ENCODE measurements at regions not wholly inside any gene's neighbourhood (a gene's known extent, or its start where the extent isn't known, plus 50 kb on each side); places are given as distances from the start of the nearest gene placed in this dataset.

DNA sequence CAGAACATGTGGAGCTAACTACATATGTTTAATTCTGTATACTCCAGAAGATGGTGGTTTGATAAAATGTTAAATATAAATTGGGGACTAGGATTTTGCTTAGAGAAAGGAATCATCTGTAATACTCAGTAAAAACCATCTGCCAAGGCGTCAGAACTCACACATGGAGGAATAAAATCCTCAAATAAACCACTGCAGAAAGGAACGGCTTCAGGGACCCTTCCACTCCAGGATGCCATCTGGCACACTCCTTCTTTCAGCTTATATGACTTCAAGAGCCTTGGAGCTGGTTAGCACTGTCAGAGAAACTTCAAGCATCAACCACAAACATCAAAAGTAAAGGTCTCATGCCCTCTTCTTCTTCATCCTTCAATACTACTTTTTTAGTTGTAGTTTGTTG, 360.6 kb downstream of the PLK2 start:
- TF ChIP-seq EZH2phosphoT487 (IDR thresholded peaks at IDR 0.05; ENCODE audit: borderline replicate concordance, low read length) (no peak), EZH2 (IDR thresholded peaks at IDR 0.05; ENCODE audit: low read length, unreplicated experiment) (no peak)
- TF ChIP-seq, protein P1, sequence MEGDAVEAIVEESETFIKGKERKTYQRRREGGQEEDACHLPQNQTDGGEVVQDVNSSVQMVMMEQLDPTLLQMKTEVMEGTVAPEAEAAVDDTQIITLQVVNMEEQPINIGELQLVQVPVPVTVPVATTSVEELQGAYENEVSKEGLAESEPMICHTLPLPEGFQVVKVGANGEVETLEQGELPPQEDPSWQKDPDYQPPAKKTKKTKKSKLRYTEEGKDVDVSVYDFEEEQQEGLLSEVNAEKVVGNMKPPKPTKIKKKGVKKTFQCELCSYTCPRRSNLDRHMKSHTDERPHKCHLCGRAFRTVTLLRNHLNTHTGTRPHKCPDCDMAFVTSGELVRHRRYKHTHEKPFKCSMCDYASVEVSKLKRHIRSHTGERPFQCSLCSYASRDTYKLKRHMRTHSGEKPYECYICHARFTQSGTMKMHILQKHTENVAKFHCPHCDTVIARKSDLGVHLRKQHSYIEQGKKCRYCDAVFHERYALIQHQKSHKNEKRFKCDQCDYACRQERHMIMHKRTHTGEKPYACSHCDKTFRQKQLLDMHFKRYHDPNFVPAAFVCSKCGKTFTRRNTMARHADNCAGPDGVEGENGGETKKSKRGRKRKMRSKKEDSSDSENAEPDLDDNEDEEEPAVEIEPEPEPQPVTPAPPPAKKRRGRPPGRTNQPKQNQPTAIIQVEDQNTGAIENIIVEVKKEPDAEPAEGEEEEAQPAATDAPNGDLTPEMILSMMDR (conservative IDR thresholded peaks at IDR 0.05; ENCODE audit: low read depth, low read length), result no peak
- Histone ChIP-seq H3K79me2 (ENCODE audit: low read length) (no peaks in the 10 kb centered on the region), H3K4me3 (ENCODE audit: low read length) (no peak overlapping the region), H3K9me2 (replicated peaks; ENCODE audit: low read length) (no peaks in the 10 kb centered on the region), H2AFZ (ENCODE audit: low read length) (no peak overlapping the region), H3K27ac (ENCODE audit: low read length) (no peak overlapping the region), H3K27me3 (ENCODE audit: low read length) (no peaks in the 10 kb centered on the region), H3F3A (ENCODE audit: low read length, unreplicated experiment) (no peaks in the 10 kb centered on the region), H3K4me1 (ENCODE audit: insufficient read depth, low read length) (peaks cover 7% of the 10 kb centered on the region), H3K9ac (ENCODE audit: low read length) (no peak overlapping the region), H3K4me2 (ENCODE audit: low read length) (no peak overlapping the region), H3K36me3 (ENCODE audit: low read depth, low read length) (no peaks in the 10 kb centered on the region), H4K20me1 (ENCODE audit: low read length) (no peaks in the 10 kb centered on the region), H3K9me3 (ENCODE audit: low read length) (no peaks in the 10 kb centered on the region)
- ATAC-seq, result no peak
- ChIA-PET CTCF (no interaction called here), POLR2A (ENCODE audit: unreplicated experiment) (no interaction called here)
- no TSS peak for BruUV-seq (replicated peaks)
- DNase-seq, result no peak
- intact Hi-C loops (cut with micrococcal nuclease), result no loop called here

DNA sequence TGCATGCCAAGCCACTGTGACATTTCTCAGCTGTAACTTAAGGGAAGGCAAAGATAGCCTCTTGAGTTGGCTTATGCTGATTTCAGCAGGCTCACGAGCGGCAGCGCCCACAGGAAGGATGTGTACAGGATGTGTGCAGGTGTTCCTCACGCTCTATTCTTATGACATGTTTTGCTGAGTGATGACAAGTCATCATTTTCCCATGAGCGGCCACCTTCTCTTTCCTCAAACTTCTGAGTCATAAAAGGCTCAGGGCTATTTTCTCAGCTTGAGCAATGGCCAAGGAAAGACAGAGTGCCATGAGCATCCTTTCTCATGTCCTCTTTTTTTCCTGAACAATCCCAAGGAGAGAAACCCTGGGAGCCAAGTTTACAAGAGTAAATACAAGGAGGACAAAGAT, 365.9 kb downstream of the PLK2 start:
- no peaks in the 10 kb centered on the region for H4K20me1 ChIP-seq (ENCODE audit: low read length)
- DNase-seq (peak; percentile 95), ATAC-seq (peak; percentile 95)
- peaks cover 17% of the 10 kb centered on the region for H3K4me1 ChIP-seq (ENCODE audit: insufficient read depth, low read length)
- no peaks in the 10 kb centered on the region for H3K36me3 ChIP-seq (ENCODE audit: low read depth, low read length)
- no peaks in the 10 kb centered on the region for H3K9me3 ChIP-seq (ENCODE audit: low read length)
- ChIA-PET CTCF (no interaction called here), POLR2A (ENCODE audit: unreplicated experiment) (no interaction called here)
- no peak for TF ChIP-seq EZH2phosphoT487 (IDR thresholded peaks at IDR 0.05; ENCODE audit: borderline replicate concordance, low read length)
- TF ChIP-seq EZH2 (IDR thresholded peaks at IDR 0.05; ENCODE audit: low read length, unreplicated experiment), result no peak
- TF ChIP-seq, protein P1 (conservative IDR thresholded peaks at IDR 0.05; ENCODE audit: low read depth, low read length), result no peak
- no TSS peak for BruUV-seq (replicated peaks)
- no peak overlapping the region for H3K4me3 ChIP-seq (ENCODE audit: low read length)
- intact Hi-C loops (cut with micrococcal nuclease), result loop anchor here (5.0 kb wide), 1 partner anchor 38 kb away; no protein-coding TSS in a partner anchor
- H3K79me2 ChIP-seq (ENCODE audit: low read length), result no peaks in the 10 kb centered on the region
- H3K4me2 ChIP-seq (ENCODE audit: low read length), result peak overlapping the region; percentile 32; the same call in 1 of the 2 replicates
- H3K9ac ChIP-seq (ENCODE audit: low read length), result peak overlapping the region; percentile 65
- no peak overlapping the region for H2AFZ ChIP-seq (ENCODE audit: low read length)
- no peaks in the 10 kb centered on the region for H3K9me2 ChIP-seq (replicated peaks; ENCODE audit: low read length)
- H3K27me3 ChIP-seq (ENCODE audit: low read length), result no peaks in the 10 kb centered on the region
- peak overlapping the region; percentile 89 for H3K27ac ChIP-seq (ENCODE audit: low read length)
- H3F3A ChIP-seq (ENCODE audit: low read length, unreplicated experiment), result no peaks in the 10 kb centered on the region

DNA sequence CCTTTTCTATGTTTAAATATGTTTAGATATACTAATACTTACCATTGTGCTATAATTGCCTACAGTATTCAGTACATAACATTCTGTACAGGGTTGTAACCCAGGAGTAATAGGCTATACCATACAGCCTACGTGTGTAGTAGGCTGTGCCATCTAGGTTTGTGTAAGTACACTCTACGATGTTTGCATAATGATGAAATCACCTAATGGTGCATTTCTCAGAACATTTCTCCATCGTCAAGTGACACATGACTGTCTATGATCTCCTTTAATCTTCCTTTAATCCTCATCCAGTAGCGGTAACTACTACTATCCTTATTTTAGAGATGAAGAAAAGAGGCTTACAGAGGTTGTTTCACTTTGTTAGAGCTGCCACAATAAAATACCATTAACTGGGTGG, 369.2 kb downstream of the PLK2 start:
- POLR2A ChIA-PET (ENCODE audit: unreplicated experiment), result no interaction called here
- DNase-seq (peak; percentile 4), ATAC-seq (no peak)
- intact Hi-C loops (cut with micrococcal nuclease), result loop anchor here (5.0 kb wide), 1 partner anchor 42 kb away; no protein-coding TSS in a partner anchor
- Histone ChIP-seq H3K27me3 (ENCODE audit: low read length) (no peaks in the 10 kb centered on the region), H3K27ac (ENCODE audit: low read length) (no peak overlapping the region), H3F3A (ENCODE audit: low read length, unreplicated experiment) (no peaks in the 10 kb centered on the region), H4K20me1 (ENCODE audit: low read length) (no peaks in the 10 kb centered on the region), H3K4me3 (ENCODE audit: low read length) (no peak overlapping the region), H3K9me3 (ENCODE audit: low read length) (no peaks in the 10 kb centered on the region), H3K9me2 (replicated peaks; ENCODE audit: low read length) (no peaks in the 10 kb centered on the region), H3K9ac (ENCODE audit: low read length) (no peak overlapping the region), H3K36me3 (ENCODE audit: low read depth, low read length) (no peaks in the 10 kb centered on the region), H3K4me2 (ENCODE audit: low read length) (no peak overlapping the region), H3K79me2 (ENCODE audit: low read length) (no peaks in the 10 kb centered on the region), H3K4me1 (ENCODE audit: insufficient read depth, low read length) (peaks cover 26% of the 10 kb centered on the region), H2AFZ (ENCODE audit: low read length) (no peak overlapping the region)
- TF ChIP-seq EZH2phosphoT487 (IDR thresholded peaks at IDR 0.05; ENCODE audit: borderline replicate concordance, low read length) (no peak), EZH2 (IDR thresholded peaks at IDR 0.05; ENCODE audit: low read length, unreplicated experiment) (no peak)
- TF ChIP-seq, protein P1 (conservative IDR thresholded peaks at IDR 0.05; ENCODE audit: low read depth, low read length), result no peak
- CTCF ChIA-PET, result no interaction called here
- no TSS peak for BruUV-seq (replicated peaks)

All from PC-3 (cell line).